ENCODE measurements at regions not wholly inside any gene's neighbourhood (a gene's known extent, or its start where the extent isn't known, plus 50 kb on each side); places are given as distances from the start of the nearest gene placed in this dataset.

GRCh38 chr3:30332196-30333021 lies 274.0 kb upstream of the TGFBR2 start:
- TF ChIP-seq TARDBP (IDR thresholded peaks at IDR 0.05) (no peak), ELF4 (IDR thresholded peaks at IDR 0.05) (no peak), SUZ12 (IDR thresholded peaks at IDR 0.05) (no peak), SP1 (IDR thresholded peaks at IDR 0.05) (no peak), FOXK2 (IDR thresholded peaks at IDR 0.05) (no peak), FOXM1 (IDR thresholded peaks at IDR 0.05; ENCODE audit: borderline replicate concordance) (no peak), ZNF384 (IDR thresholded peaks at IDR 0.05) (no peak), NFRKB (IDR thresholded peaks at IDR 0.05) (no peak), LEF1 (IDR thresholded peaks at IDR 0.05; ENCODE audit: borderline replicate concordance) (no peak)

All from HEK293T (cell line).